BE2C (cell line): ENCODE measurements at regions not wholly inside any gene's neighbourhood (a gene's known extent, or its start where the extent isn't known, plus 50 kb on each side); places are given as distances from the start of the nearest gene placed in this dataset.

Experiments
- DNase-seq: peaks from one replicate; pipeline ENCODE4 v3.0.0-alpha.2; 2020
- H3K27me3 ChIP-seq: fragments of 250-450 bp; sonication (Bioruptor Pico); 2 replicates; pipeline ENCODE4 v1.5.1; 2020; ENCODE audit warnings: mild to moderate bottlenecking
- H3K36me3 ChIP-seq: fragments of 250-450 bp; sonication (Bioruptor Pico); 2 replicates; pipeline ENCODE4 v1.5.1; 2020; ENCODE audit warnings: mild to moderate bottlenecking
- H3K4me1 ChIP-seq: fragments of 250-450 bp; sonication (Bioruptor Pico); 2 replicates; pipeline ENCODE4 v1.5.1; 2020
- H3K4me3 ChIP-seq: 2 replicates; pipeline ENCODE4 v1.5.1; 2011; ENCODE audit warnings: low read depth, low read length
- H3K9me3 ChIP-seq: fragments of 250-450 bp; sonication (Bioruptor Pico); 2 replicates; pipeline ENCODE4 v1.5.1; 2020
- TF ChIP-seq, protein P1 (sequence below): IDR thresholded peaks from 2 replicates; pipeline ENCODE4 v1.5.1; 2012; ENCODE audit warnings: mild to moderate bottlenecking, low read depth, low read length

DNA sequence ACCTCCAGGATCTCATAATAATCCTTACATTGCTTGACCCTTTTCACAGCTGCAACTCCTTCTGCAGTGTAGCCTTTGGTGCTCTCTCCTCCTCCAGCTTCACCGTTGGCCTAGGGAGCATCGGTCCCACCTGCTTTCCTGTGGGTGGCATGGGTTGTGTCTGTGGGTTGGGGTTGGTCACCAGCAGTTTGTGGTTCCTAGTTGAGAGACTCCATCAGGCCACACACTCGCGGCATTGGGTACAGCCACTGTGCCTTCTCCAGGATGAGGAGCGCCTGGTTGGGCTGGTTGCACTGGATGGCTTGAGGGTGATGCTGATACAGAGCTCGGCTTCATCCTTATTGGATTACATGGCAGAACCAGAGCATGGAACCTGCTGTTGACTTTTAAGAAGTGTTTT lies 69.4 kb upstream of the SPRED2 start:
- H3K4me1 ChIP-seq: no peaks in the 10 kb centered on the region
- no peaks in the 10 kb centered on the region for H3K36me3 ChIP-seq
- DNase-seq: no peak
- no peaks in the 10 kb centered on the region for H3K27me3 ChIP-seq
- H3K9me3 ChIP-seq: no peaks in the 10 kb centered on the region
- H3K4me3 ChIP-seq: no peak overlapping the region
- TF ChIP-seq, protein P1, sequence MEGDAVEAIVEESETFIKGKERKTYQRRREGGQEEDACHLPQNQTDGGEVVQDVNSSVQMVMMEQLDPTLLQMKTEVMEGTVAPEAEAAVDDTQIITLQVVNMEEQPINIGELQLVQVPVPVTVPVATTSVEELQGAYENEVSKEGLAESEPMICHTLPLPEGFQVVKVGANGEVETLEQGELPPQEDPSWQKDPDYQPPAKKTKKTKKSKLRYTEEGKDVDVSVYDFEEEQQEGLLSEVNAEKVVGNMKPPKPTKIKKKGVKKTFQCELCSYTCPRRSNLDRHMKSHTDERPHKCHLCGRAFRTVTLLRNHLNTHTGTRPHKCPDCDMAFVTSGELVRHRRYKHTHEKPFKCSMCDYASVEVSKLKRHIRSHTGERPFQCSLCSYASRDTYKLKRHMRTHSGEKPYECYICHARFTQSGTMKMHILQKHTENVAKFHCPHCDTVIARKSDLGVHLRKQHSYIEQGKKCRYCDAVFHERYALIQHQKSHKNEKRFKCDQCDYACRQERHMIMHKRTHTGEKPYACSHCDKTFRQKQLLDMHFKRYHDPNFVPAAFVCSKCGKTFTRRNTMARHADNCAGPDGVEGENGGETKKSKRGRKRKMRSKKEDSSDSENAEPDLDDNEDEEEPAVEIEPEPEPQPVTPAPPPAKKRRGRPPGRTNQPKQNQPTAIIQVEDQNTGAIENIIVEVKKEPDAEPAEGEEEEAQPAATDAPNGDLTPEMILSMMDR: no peak

DNA sequence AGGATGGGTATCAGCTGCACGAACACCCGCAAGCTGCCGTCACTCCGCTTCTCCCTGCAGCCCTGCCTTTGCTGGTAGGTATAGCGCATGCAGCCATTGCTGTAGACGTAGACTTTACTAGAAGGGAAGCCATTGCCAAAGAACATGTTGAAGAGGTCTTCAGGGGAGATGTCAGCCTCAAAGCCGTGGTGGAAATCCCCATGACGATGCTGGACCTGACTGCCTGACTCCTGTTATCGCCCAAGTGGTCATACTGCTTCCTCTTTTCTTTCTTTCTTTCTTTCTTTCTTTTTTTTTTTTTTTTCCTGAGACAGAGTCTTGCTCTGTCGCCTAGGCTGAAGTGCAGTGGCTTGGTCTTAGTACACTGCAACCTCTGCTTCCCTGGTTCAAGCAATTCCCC lies 68.7 kb upstream of the SPRED2 start:
- DNase-seq: no peak
- Histone ChIP-seq H3K9me3 (no peaks in the 10 kb centered on the region), H3K36me3 (no peaks in the 10 kb centered on the region), H3K4me1 (no peaks in the 10 kb centered on the region), H3K4me3 (no peak overlapping the region), H3K27me3 (no peaks in the 10 kb centered on the region)
- TF ChIP-seq, protein P1: no peak

DNA sequence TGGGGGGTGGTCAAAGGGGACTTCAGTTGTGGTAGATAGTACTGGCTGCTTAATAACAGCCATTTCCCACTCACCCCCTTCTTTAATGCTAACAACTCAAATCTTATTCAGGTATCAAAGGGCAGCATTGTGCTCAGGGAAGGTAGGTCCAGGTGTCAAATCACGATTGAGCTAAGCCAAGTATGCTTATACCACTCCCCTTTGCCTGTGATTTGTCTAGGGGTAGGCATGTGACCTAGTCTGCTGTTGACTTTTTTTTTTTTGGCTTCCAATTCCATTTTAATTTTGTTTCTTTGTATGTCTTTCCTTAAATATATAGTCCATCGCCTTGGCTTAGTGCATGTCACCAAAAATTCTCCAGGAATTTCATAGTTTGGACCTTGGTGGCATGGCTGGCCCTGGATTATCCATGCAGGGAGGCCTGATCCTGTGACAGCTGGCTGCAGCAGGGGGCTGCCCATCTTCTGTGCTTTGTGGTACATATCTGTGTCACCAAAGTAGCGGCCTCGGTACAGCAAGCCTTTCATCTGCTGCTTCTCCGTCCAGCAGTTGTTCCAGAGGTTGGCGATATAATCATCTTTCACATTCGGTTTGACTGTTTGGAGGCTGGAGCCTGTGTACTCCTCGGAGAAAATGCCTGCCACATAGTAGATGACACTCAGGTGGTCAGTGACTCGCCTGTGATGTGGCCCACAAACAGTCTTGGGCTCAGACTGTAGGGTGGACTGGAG lies 68.1 kb upstream of the SPRED2 start:
- TF ChIP-seq, protein P1: no peak
- Histone ChIP-seq H3K27me3 (no peaks in the 10 kb centered on the region), H3K9me3 (no peaks in the 10 kb centered on the region), H3K4me3 (no peak overlapping the region), H3K36me3 (no peaks in the 10 kb centered on the region), H3K4me1 (no peaks in the 10 kb centered on the region)
- no peak for DNase-seq

DNA sequence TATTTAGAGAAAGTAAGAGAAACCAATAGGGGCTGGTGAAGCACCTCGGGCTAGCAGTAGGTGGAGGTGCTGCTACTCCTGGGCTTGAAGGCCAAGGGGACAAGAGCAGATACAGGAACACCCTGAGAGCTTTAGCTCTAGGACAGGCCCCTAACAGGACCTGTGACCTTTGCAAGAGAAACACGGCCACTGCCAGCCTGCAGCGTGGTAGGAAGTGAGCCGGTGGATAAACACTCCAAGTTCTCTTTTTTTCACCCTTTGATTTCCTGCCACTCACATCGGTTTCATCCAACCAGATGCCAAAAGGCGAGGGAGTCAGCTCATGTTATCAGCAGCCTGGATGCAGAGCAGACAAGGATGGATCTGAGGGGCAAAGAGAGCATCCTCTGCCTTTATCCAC lies 66.8 kb upstream of the SPRED2 start:
- Histone ChIP-seq H3K27me3 (no peaks in the 10 kb centered on the region), H3K4me3 (no peak overlapping the region), H3K9me3 (no peaks in the 10 kb centered on the region), H3K36me3 (no peaks in the 10 kb centered on the region), H3K4me1 (no peaks in the 10 kb centered on the region)
- TF ChIP-seq, protein P1: no peak
- DNase-seq: no peak

DNA sequence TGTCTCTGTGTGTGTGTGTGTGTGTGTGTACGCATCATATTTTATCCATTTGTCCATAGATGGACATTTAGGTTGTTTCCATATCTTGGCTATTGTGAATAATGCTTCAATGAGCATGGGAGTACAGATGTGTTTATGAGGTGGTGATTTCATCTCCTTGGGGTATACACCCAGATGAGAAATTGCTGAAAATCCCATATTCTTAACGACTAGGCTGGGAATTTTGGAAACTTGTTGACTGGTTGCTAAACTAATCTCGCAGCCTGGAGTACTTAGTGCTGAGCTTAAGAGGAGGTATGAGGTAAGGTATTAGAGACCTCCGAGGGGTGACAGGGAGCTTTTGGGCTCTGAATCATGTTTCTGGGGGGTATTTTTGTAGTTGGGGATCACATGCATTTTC lies 66.0 kb upstream of the SPRED2 start:
- DNase-seq: no peak
- Histone ChIP-seq H3K36me3 (no peaks in the 10 kb centered on the region), H3K4me1 (no peaks in the 10 kb centered on the region), H3K9me3 (no peaks in the 10 kb centered on the region), H3K27me3 (no peaks in the 10 kb centered on the region), H3K4me3 (no peak overlapping the region)
- TF ChIP-seq, protein P1: no peak

DNA sequence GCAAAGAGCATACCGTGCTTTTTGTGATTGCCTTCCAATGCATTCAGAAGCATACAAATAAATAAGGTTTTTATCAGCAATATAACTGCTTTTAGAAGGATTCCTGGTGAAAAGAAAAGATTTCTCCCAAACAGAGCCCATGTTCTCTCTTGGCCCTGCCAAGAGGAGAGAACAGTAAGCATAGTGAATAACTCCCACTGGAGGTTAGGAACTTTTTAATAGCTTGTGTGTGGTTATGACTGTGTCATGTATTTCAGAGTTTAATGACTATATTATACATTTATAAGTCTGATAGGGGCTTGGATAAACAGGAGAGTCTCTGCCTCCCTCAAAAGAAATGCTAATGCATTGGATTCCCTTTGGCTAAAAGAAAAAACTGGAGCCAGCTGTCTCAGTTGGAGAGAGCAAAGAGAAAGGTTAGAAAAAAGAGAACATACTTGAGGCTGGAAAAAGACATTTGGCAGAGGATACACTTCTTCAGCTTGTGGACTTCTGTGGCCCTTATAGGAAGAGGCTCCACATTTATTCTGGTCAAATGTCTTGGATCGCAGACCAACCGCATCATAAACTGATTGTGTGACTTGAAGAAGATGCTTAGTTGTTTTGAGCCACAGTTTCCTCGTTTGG lies 63.0 kb upstream of the SPRED2 start:
- TF ChIP-seq, protein P1: no peak
- no peaks in the 10 kb centered on the region for H3K9me3 ChIP-seq
- no peak overlapping the region for H3K4me3 ChIP-seq
- H3K36me3 ChIP-seq: no peaks in the 10 kb centered on the region
- no peaks in the 10 kb centered on the region for H3K27me3 ChIP-seq
- no peaks in the 10 kb centered on the region for H3K4me1 ChIP-seq
- no peak for DNase-seq
